NCI-H345 (cell line): ENCODE measurements at regions not wholly inside any gene's neighbourhood (a gene's known extent, or its start where the extent isn't known, plus 50 kb on each side); places are given as distances from the start of the nearest gene placed in this dataset.

Experiments
- DNase-seq: peaks from one replicate; lab custom pipeline; 2025; lab: John Stamatoyannopoulos, UW

GRCh38 chr2:12795851-12796250 lies 79.1 kb downstream of the TRIB2 start:
- no peak for DNase-seq

- DNase-seq: no peak
These were observed 79.9 kb downstream of the TRIB2 start for GRCh38 chr2:12796657-12797056.

GRCh38 chr2:12797815-12798214 lies 81.1 kb downstream of the TRIB2 start:
- DNase-seq: no peak

GRCh38 chr2:12803607-12804006 lies 86.9 kb downstream of the TRIB2 start:
- no peak for DNase-seq

GRCh38 chr2:12804091-12804856 lies 87.5 kb downstream of the TRIB2 start:
- no peak for DNase-seq

- DNase-seq: no peak
These were observed 88.3 kb downstream of the TRIB2 start for GRCh38 chr2:12805033-12805432.

GRCh38 chr2:12806549-12807242 lies 90.0 kb downstream of the TRIB2 start:
- DNase-seq: no peak

GRCh38 chr2:12807907-12808810 lies 91.4 kb downstream of the TRIB2 start:
- DNase-seq: no peak

- DNase-seq: no peak
These were observed 92.8 kb downstream of the TRIB2 start for GRCh38 chr2:12809526-12809925.

- DNase-seq: no peak
These were observed 95.2 kb downstream of the TRIB2 start for GRCh38 chr2:12811916-12812315.

- DNase-seq: no peak
These were observed 96.4 kb downstream of the TRIB2 start for GRCh38 chr2:12813166-12813565.

GRCh38 chr2:12816379-12817306 lies 99.9 kb downstream of the TRIB2 start:
- DNase-seq: no peak

GRCh38 chr2:12817870-12818269 lies 101.1 kb downstream of the TRIB2 start:
- DNase-seq: no peak

GRCh38 chr2:12818416-12819102 lies 101.8 kb downstream of the TRIB2 start:
- DNase-seq: no peak

GRCh38 chr2:12819103-12819475 lies 102.4 kb downstream of the TRIB2 start:
- DNase-seq: no peak

- DNase-seq: no peak
These were observed 103.0 kb downstream of the TRIB2 start for GRCh38 chr2:12819721-12820120.

- no peak for DNase-seq
These were observed 104.9 kb downstream of the TRIB2 start for GRCh38 chr2:12821656-12822055.

- no peak for DNase-seq
These were observed 107.6 kb downstream of the TRIB2 start for GRCh38 chr2:12824351-12824777.

- no peak for DNase-seq
These were observed 108.1 kb downstream of the TRIB2 start for GRCh38 chr2:12824778-12825379.

- no peak for DNase-seq
These were observed 110.0 kb downstream of the TRIB2 start for GRCh38 chr2:12826781-12827180.
